GM19452 (cell line): ENCODE measurements at regions not wholly inside any gene's neighbourhood (a gene's known extent, or its start where the extent isn't known, plus 50 kb on each side); places are given as distances from the start of the nearest gene placed in this dataset.
"Not testable (repeated sequence)": the region's sequence is repeated elsewhere in the genome, so short reads cannot be mapped to it uniquely, and the experiment has no call there.

Experiments used
- ATAC-seq: cut with Tn5 transposase; IDR thresholded peaks from one replicate; pipeline ENCODE4 v1.9.1; 2021; ENCODE audit not compliant: unreplicated experiment

GRCh38 chr15:30195355-30196008 lies 60.6 kb downstream of the GOLGA8T start:
- ATAC-seq, result not testable (repeated sequence)

GRCh38 chr15:30196009-30196375 lies 61.1 kb downstream of the GOLGA8T start:
- peak; percentile 51 for ATAC-seq

GRCh38 chr15:30196769-30197168 lies 61.9 kb downstream of the GOLGA8T start:
- ATAC-seq, result not testable (repeated sequence)

- ATAC-seq, result not testable (repeated sequence)
Observed at GRCh38 chr15:30201517-30201916, 66.7 kb downstream of the GOLGA8T start.

GRCh38 chr15:30213733-30214132 lies 78.9 kb downstream of the GOLGA8T start:
- not testable (repeated sequence) for ATAC-seq

GRCh38 chr15:30221803-30222202 lies 87.0 kb downstream of the GOLGA8T start:
- not testable (repeated sequence) for ATAC-seq

GRCh38 chr15:30222798-30223591 lies 88.1 kb downstream of the GOLGA8T start:
- not testable (repeated sequence) for ATAC-seq

- ATAC-seq, result not testable (repeated sequence)
Observed at GRCh38 chr15:30225233-30225891, 90.5 kb downstream of the GOLGA8T start.

GRCh38 chr15:30261432-30262141 lies 126.7 kb downstream of the GOLGA8T start:
- not testable (repeated sequence) for ATAC-seq

GRCh38 chr15:30262142-30262460 lies 127.2 kb downstream of the GOLGA8T start:
- not testable (repeated sequence) for ATAC-seq

GRCh38 chr15:30264000-30264399 lies 129.1 kb downstream of the GOLGA8T start:
- not testable (repeated sequence) for ATAC-seq

GRCh38 chr15:30295150-30295844 lies 98.0 kb downstream of the CHRFAM7A start:
- not testable (repeated sequence) for ATAC-seq

GRCh38 chr15:30303968-30304367 lies 89.4 kb downstream of the CHRFAM7A start:
- not testable (repeated sequence) for ATAC-seq
